ENCODE measurements at regions not wholly inside any gene's neighbourhood (a gene's known extent, or its start where the extent isn't known, plus 50 kb on each side); places are given as distances from the start of the nearest gene placed in this dataset.

- H3K9me3 ChIP-seq (ENCODE audit: low read length), result peaks cover 44% of the 10 kb centered on the region
- H3K36me3 ChIP-seq (replicated peaks in 1 of 2; ENCODE audit: control insufficient read depth in 1 of 2, insufficient read depth in 2 of 2, low read length in 2 of 2), result no peaks in the 10 kb centered on the region
- ATAC-seq (no peak), DNase-seq (ENCODE audit: low spot score) (no peak), FAIRE-seq (no peak)
- intact Hi-C loops (cut with micrococcal nuclease; ENCODE audit: unreplicated experiment) (no loop called here), in situ Hi-C loops (cut with HindIII; ENCODE audit: extremely low pct_ligation_motif_present, low pct_unique_long_range_greater_than_20kb) (no loop called here)
- no peak overlapping the region for H2AFZ ChIP-seq (ENCODE audit: low read length)
- no peak overlapping the region for H3K4me3 ChIP-seq (replicated peaks in 1 of 3; ENCODE audit: insufficient read depth in 1 of 3, low read depth in 2 of 3, low read length in 3 of 3)
- no peak overlapping the region for H3K4me2 ChIP-seq (ENCODE audit: low read depth, low read length)
- ChIA-PET POLR2A (no interaction called here), CTCF (ENCODE audit: low intra/inter-chr PET ratio, low total read pairs) (no interaction called here)
- no peak overlapping the region for H3K27ac ChIP-seq (ENCODE audit: extremely low read length, insufficient read depth, low read length)
- no peaks in the 10 kb centered on the region for H3K27me3 ChIP-seq (ENCODE audit: control insufficient read depth in 1 of 2, insufficient read depth in 2 of 2, low read length in 2 of 2)
- no peaks in the 10 kb centered on the region for H4K20me1 ChIP-seq (ENCODE audit: insufficient read depth, low read length)
- BruUV-seq (replicated peaks), result no TSS peak
- H3K4me1 ChIP-seq (ENCODE audit: insufficient read depth, low read length), result no peaks in the 10 kb centered on the region
- H3K79me2 ChIP-seq (ENCODE audit: insufficient read depth, low read length), result no peaks in the 10 kb centered on the region
- H3K9ac ChIP-seq (ENCODE audit: insufficient read depth, low read depth, low read length), result no peak overlapping the region
- TF ChIP-seq U2AF1 (optimal IDR thresholded peaks at IDR 0.05; ENCODE audit: low read depth, low read length), result no peak
- TF ChIP-seq ZNF614 (CRISPR knock-in tag; IDR thresholded peaks at IDR 0.05; ENCODE audit: borderline replicate concordance), result no peak
- no peak for TF ChIP-seq DMTF1 (CRISPR knock-in tag; IDR thresholded peaks at IDR 0.05)
- TF ChIP-seq GABPA (IDR thresholded peaks at IDR 0.05; ENCODE audit: low read depth, low read length), result no peak
- no peak for TF ChIP-seq GABPA (CRISPR knock-in tag; IDR thresholded peaks at IDR 0.05; ENCODE audit: low read depth)
- no peak for TF ChIP-seq ZNF782 (CRISPR knock-in tag; IDR thresholded peaks at IDR 0.05; ENCODE audit: borderline replicate concordance)
- no peak for TF ChIP-seq ZNF598 (CRISPR knock-in tag; IDR thresholded peaks at IDR 0.05; ENCODE audit: borderline replicate concordance)
- no peak for TF ChIP-seq ZNF280D (CRISPR knock-in tag; IDR thresholded peaks at IDR 0.05)
- no peak for TF ChIP-seq XRCC5 (optimal IDR thresholded peaks at IDR 0.05; ENCODE audit: low read length)
- no peak for TF ChIP-seq PAF1 (CRISPR knock-in tag; IDR thresholded peaks at IDR 0.05)
- no peak for TF ChIP-seq ZNF251 (CRISPR knock-in tag; IDR thresholded peaks at IDR 0.05)
- no peak for TF ChIP-seq KLF16 (CRISPR knock-in tag; IDR thresholded peaks at IDR 0.05)
- TF ChIP-seq THAP7 (CRISPR knock-in tag; IDR thresholded peaks at IDR 0.05), result no peak
- TF ChIP-seq NR2F2 (IDR thresholded peaks at IDR 0.05; ENCODE audit: borderline replicate concordance, low read depth), result no peak
- TF ChIP-seq ZNF781 (CRISPR knock-in tag; IDR thresholded peaks at IDR 0.05; ENCODE audit: borderline replicate concordance, not compliant biosample characterization), result no peak
- no peak for TF ChIP-seq ZSCAN31 (CRISPR knock-in tag; IDR thresholded peaks at IDR 0.05; ENCODE audit: low read depth)
- TF ChIP-seq ZNF576 (CRISPR knock-in tag; IDR thresholded peaks at IDR 0.05), result no peak
- TF ChIP-seq SRY (CRISPR knock-in tag; IDR thresholded peaks at IDR 0.05), result no peak
These were observed 725.4 kb upstream of the NR2F2 start for GRCh38 chr15:95605098-95605497.
